Testis (tissue), 2 donors: ENCODE measurements at regions not wholly inside any gene's neighbourhood (a gene's known extent, or its start where the extent isn't known, plus 50 kb on each side); places are given as distances from the start of the nearest gene placed in this dataset.

Experiments used
- DNase-seq: peaks from one replicate; pipeline ENCODE4 v3.0.0-alpha.2; 2019
- H3K27ac ChIP-seq, 2 donors: fragments of 200-600 bp; sonication (generic); one replicate each; pipeline ENCODE4 v1.5.1; 2019
- H3K27me3 ChIP-seq: fragments of 200-600 bp; sonication (generic); one replicate; pipeline ENCODE4 v1.5.1; 2019
- H3K36me3 ChIP-seq: fragments of 200-600 bp; sonication (generic); one replicate; pipeline ENCODE4 v1.5.1; 2017; ENCODE audit warnings: low read depth; ENCODE audit errors: missing control alignments
- H3K4me1 ChIP-seq: fragments of 200-600 bp; sonication (generic); one replicate; pipeline ENCODE4 v1.5.1; 2019
- H3K4me3 ChIP-seq, 2 donors: fragments of 200-600 bp; sonication (generic); one replicate each; pipeline ENCODE4 v1.5.1; 2017 to 2019
- H3K9me3 ChIP-seq: fragments of 200-600 bp; sonication (generic); one replicate; pipeline ENCODE4 v1.5.1; 2017
- CTCF ChIP-seq, 3 experiments: fragments of 450-650 bp in 2 of 3; fragments of 200-600 bp in 1 of 3; sonication (generic) in 1 of 3; IDR thresholded peaks; one replicate each; pipeline ENCODE4 v1.5.1; 2016 to 2019; ENCODE audit warnings: antibody characterized with exemption in 3 of 3, mild to moderate bottlenecking in 2 of 3, moderate library complexity in 1 of 3
- POLR2A ChIP-seq: fragments of 450-650 bp; IDR thresholded peaks from one replicate; pipeline ENCODE4 v1.6.1; 2017; ENCODE audit warnings: antibody characterized with exemption, mild to moderate bottlenecking, moderate library complexity
- WGBS, 2 donors: methylation state at CpG; one replicate each; pipeline ENCODE4 v1.1.5; 2018; 5-methylcytosine and 5-hydroxymethylcytosine counted together
- intact Hi-C: fragments of 100-400 bp; cut with DNase I; formaldehyde crosslinking; loops from one replicate; pipeline ENCODE4 v1.15.1; 2023; ENCODE audit warnings: low total_unique reads

GRCh38 chr2:53018825-53019425, 748.7 kb upstream of the CHAC2 start:
- no peak overlapping the region for H3K27ac ChIP-seq
- intact Hi-C loops = no loop called here
- no peaks in the 10 kb centered on the region for H3K4me1 ChIP-seq
- no peaks in the 10 kb centered on the region for H3K36me3 ChIP-seq
- TF ChIP-seq CTCF (IDR thresholded peaks at IDR 0.05) (no peak), POLR2A (no peak)
- no peaks in the 10 kb centered on the region for H3K9me3 ChIP-seq
- H3K4me3 ChIP-seq = no peak overlapping the region
- 36 to 39% methylated on average over 2 of the region's 2 CpGs for WGBS, 2 donors
- no peaks in the 10 kb centered on the region for H3K27me3 ChIP-seq
- DNase-seq = no peak

- TF ChIP-seq POLR2A = no peak
- TF ChIP-seq CTCF (IDR thresholded peaks at IDR 0.05) = no peak
- 78 to 82% methylated on average over 2 of the region's 2 CpGs for WGBS, 2 donors
- Histone ChIP-seq H3K27ac (no peak overlapping the region), H3K9me3 (no peaks in the 10 kb centered on the region), H3K4me1 (no peaks in the 10 kb centered on the region), H3K4me3 (no peak overlapping the region), H3K36me3 (no peaks in the 10 kb centered on the region), H3K27me3 (no peaks in the 10 kb centered on the region)
- intact Hi-C loops = no loop called here
- DNase-seq = no peak
Observed at GRCh38 chr2:53006980-53007379, 760.6 kb upstream of the CHAC2 start.

- Histone ChIP-seq H3K4me1 (no peaks in the 10 kb centered on the region), H3K27me3 (no peaks in the 10 kb centered on the region), H3K36me3 (no peaks in the 10 kb centered on the region), H3K9me3 (no peaks in the 10 kb centered on the region), H3K4me3 (no peak overlapping the region), H3K27ac (no peak overlapping the region)
- TF ChIP-seq POLR2A = no peak
- intact Hi-C loops = no loop called here
- WGBS, 2 donors = 75 to 81% methylated on average over 3 of the region's 3 CpGs
- DNase-seq = no peak
Observed at GRCh38 chr2:53004413-53004812, 763.2 kb upstream of the CHAC2 start.

- no peak for TF ChIP-seq POLR2A
- TF ChIP-seq CTCF (IDR thresholded peaks at IDR 0.05) = no peak
- WGBS, 2 donors = 56 to 63% methylated on average over 2 of the region's 2 CpGs
- Histone ChIP-seq H3K9me3 (no peaks in the 10 kb centered on the region), H3K27ac (no peak overlapping the region), H3K4me1 (no peaks in the 10 kb centered on the region), H3K27me3 (no peaks in the 10 kb centered on the region), H3K36me3 (no peaks in the 10 kb centered on the region), H3K4me3 (no peak overlapping the region)
- no peak for DNase-seq
- intact Hi-C loops = no loop called here
Observed at GRCh38 chr2:52995424-52995823, 772.2 kb upstream of the CHAC2 start.

- WGBS, 2 donors = 75 to 76% methylated on average over 2 of the region's 2 CpGs
- peak; percentile 49 for DNase-seq
- Histone ChIP-seq H3K27ac (no peak overlapping the region), H3K27me3 (no peaks in the 10 kb centered on the region), H3K9me3 (no peaks in the 10 kb centered on the region), H3K4me1 (no peaks in the 10 kb centered on the region), H3K4me3 (no peak overlapping the region), H3K36me3 (no peaks in the 10 kb centered on the region)
- intact Hi-C loops = no loop called here
- TF ChIP-seq CTCF (IDR thresholded peaks at IDR 0.05) = no peak
Observed at GRCh38 chr2:52976143-52976949, 791.3 kb upstream of the CHAC2 start.
